Activated naive CD8-positive, alpha-beta T cell (primary cell): ENCODE measurements at regions not wholly inside any gene's neighbourhood (a gene's known extent, or its start where the extent isn't known, plus 50 kb on each side); places are given as distances from the start of the nearest gene placed in this dataset.

Source experiments
- H3K27ac Mint-ChIP-seq: one replicate; pipeline ENCODE4 v1.8.0; 2021; ENCODE audit warnings: mixed read lengths
- H3K27me3 Mint-ChIP-seq: one replicate; pipeline ENCODE4 v1.8.0; 2021; ENCODE audit warnings: mixed read lengths
- H3K36me3 Mint-ChIP-seq: one replicate; pipeline ENCODE4 v1.8.0; 2021; ENCODE audit warnings: mixed read lengths
- H3K4me1 Mint-ChIP-seq: one replicate; pipeline ENCODE4 v1.8.0; 2021; ENCODE audit warnings: low read depth, mixed read lengths
- H3K4me3 Mint-ChIP-seq: one replicate; pipeline ENCODE4 v1.8.0; 2021; ENCODE audit warnings: mild to moderate bottlenecking, mixed read lengths
- H3K9me3 Mint-ChIP-seq: one replicate; pipeline ENCODE4 v1.8.0; 2021; ENCODE audit warnings: low read depth, mixed read lengths

DNA sequence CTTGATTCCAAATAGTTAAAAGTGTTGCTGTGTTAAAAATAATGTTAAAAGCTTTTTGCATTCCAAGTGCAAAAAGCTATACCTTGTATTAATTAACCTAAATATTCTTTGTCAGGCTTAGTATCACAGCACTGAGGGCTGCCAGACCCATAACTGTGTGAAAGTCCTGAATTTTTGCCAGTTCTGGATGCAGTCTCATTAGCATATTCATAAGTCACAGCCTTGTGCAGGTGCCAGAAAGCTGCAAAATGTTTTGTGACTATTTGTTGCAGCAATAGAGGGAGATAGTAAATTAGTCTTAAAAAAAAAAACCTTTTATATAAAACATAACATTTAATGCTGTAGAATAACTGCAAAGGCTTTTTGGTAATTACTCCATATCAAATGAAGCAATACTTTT is 56.6 kb downstream of the SLITRK1 start:
- no peak overlapping the region for H3K27ac Mint-ChIP-seq
- no peaks in the 10 kb centered on the region for H3K4me1 Mint-ChIP-seq
- H3K4me3 Mint-ChIP-seq: no peak overlapping the region
- H3K9me3 Mint-ChIP-seq: peaks cover 3% of the 10 kb centered on the region
- H3K36me3 Mint-ChIP-seq: no peaks in the 10 kb centered on the region
- no peaks in the 10 kb centered on the region for H3K27me3 Mint-ChIP-seq

DNA sequence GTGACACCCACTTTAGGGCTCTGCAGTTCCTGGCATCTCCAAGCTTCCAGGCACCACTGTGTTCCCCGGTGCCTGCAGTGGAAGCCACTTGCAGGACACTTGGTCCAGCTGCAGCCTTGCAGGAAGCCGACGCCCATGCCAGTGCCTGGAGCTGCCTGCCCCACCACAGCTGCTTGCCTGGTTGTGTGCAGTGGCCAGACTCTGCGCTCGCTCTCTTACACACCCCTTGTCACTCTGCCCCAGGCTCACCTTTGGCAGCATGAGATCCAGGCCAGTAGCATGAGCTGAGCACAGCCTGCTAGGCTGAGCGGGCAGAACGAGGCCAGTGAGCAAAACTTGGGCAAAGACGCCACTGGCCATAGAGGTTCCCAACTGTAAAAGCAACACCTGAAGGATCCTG is 57.7 kb downstream of the SLITRK1 start:
- H3K27ac Mint-ChIP-seq: no peak overlapping the region
- no peaks in the 10 kb centered on the region for H3K36me3 Mint-ChIP-seq
- H3K4me3 Mint-ChIP-seq: no peak overlapping the region
- no peaks in the 10 kb centered on the region for H3K27me3 Mint-ChIP-seq
- no peaks in the 10 kb centered on the region for H3K4me1 Mint-ChIP-seq
- H3K9me3 Mint-ChIP-seq: peaks cover 3% of the 10 kb centered on the region

DNA sequence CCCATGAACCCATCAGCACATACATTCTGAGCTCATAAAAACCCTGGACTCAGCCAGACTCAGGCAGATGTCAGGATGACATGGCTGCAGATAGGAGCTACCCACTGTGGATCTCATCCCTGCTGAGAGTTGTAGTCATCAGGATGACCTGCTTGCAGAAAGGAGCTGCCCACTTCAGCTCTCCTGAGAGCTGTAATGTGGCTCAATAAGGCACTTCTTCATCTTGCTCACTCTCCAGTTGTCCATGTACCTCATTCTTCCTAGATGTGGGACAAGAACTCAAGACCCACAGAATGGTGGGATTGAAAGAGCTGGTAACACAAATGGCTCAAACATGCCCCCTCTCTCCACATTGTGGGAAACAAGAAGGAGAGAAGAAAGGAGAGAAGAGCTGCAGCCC is 58.2 kb downstream of the SLITRK1 start:
- H3K36me3 Mint-ChIP-seq: no peaks in the 10 kb centered on the region
- H3K4me1 Mint-ChIP-seq: no peaks in the 10 kb centered on the region
- H3K4me3 Mint-ChIP-seq: no peak overlapping the region
- H3K27ac Mint-ChIP-seq: no peak overlapping the region
- H3K27me3 Mint-ChIP-seq: no peaks in the 10 kb centered on the region
- H3K9me3 Mint-ChIP-seq: peaks cover 3% of the 10 kb centered on the region

DNA sequence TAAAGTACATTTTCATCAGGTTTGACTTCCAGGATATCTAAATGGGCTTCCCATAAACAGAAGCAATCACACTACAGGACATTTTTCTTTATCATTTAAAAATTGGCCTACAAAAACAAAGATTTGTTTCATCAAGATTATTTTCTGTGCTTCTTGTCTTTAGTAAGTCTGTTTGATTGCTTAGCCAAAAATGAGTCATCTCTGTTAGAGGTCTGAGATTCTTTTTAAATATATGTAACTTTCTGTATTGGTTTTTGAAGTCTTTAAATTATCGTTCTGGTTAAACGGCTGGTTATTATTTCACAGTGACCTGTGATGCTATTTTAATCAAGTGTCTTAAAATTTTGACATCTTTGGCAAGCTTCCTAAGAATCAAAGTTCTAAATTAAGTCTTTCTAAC is 62.7 kb downstream of the SLITRK1 start:
- Mint-ChIP-seq H3K4me1 (no peaks in the 10 kb centered on the region), H3K27ac (no peak overlapping the region), H3K4me3 (no peak overlapping the region), H3K27me3 (no peaks in the 10 kb centered on the region), H3K9me3 (peaks cover 6% of the 10 kb centered on the region), H3K36me3 (no peaks in the 10 kb centered on the region)

DNA sequence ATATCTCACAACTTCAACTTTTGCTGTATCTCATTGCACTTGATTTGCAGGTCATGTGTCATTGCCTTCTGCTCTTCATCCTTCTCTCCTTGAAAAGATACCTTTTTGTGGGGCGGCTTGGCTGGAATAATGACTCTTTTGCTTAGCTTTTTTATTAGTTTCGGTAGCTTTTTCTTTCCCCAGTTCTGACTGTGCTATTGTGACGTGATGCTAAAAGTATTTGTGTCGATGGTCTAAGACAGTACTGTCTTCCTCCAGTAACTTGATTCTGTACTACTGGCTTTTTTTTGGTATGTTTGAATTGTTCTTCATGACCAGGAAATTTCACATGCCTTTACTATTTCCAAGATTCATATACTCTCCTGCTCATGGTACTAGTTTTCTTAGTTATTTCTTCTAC is 63.1 kb downstream of the SLITRK1 start:
- Mint-ChIP-seq H3K27me3 (no peaks in the 10 kb centered on the region), H3K36me3 (no peaks in the 10 kb centered on the region), H3K4me1 (no peaks in the 10 kb centered on the region), H3K9me3 (peaks cover 6% of the 10 kb centered on the region), H3K4me3 (no peak overlapping the region), H3K27ac (no peak overlapping the region)

DNA sequence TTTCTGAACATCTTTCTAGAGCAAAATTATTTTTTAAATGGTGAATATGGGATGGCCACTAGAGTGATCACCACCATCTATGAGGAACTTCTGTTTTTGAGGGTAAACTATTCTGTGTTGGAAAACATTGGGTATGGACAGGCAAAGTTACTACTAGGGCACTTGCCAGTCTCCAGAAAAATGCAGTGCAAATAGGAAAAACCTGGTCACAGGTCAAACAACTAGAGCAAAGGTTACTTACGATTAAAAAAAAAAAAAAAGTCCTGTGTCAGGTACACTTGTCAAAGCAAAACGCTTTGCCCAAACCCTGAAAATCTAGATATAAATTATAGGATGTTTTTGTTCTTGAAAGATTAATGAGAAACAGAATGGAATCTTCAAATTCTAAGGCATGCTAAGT is 66.2 kb downstream of the SLITRK1 start:
- Mint-ChIP-seq H3K27me3 (no peaks in the 10 kb centered on the region), H3K27ac (no peak overlapping the region), H3K4me1 (no peaks in the 10 kb centered on the region)

DNA sequence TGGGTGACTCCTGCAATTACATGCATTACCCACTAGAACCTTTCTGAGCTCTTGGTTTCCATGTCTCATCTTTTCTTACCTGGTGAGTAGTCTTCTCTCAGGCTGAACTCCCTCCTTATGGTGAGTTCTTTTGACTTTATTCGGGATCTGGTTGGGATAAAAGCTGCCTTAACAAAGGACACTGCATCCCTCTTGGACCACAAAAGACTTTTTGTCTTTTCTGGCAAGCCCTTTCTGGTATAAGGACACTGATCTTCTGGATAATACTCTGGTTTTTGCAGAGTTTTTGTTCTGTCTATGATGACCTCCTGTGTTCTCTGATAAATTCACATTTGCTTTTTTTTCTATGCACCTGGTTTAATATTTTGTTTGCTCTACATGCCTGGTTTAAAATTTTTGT is 66.7 kb downstream of the SLITRK1 start:
- H3K27ac Mint-ChIP-seq: no peak overlapping the region
- H3K4me3 Mint-ChIP-seq: no peak overlapping the region
- no peaks in the 10 kb centered on the region for H3K27me3 Mint-ChIP-seq
- H3K36me3 Mint-ChIP-seq: no peaks in the 10 kb centered on the region
- H3K9me3 Mint-ChIP-seq: peaks cover 3% of the 10 kb centered on the region
- H3K4me1 Mint-ChIP-seq: no peaks in the 10 kb centered on the region

More for the DNA sequence above, 66.2 kb downstream of the SLITRK1 start:
- H3K4me3 Mint-ChIP-seq: no peak overlapping the region
- peaks cover 3% of the 10 kb centered on the region for H3K9me3 Mint-ChIP-seq
- H3K36me3 Mint-ChIP-seq: no peaks in the 10 kb centered on the region

DNA sequence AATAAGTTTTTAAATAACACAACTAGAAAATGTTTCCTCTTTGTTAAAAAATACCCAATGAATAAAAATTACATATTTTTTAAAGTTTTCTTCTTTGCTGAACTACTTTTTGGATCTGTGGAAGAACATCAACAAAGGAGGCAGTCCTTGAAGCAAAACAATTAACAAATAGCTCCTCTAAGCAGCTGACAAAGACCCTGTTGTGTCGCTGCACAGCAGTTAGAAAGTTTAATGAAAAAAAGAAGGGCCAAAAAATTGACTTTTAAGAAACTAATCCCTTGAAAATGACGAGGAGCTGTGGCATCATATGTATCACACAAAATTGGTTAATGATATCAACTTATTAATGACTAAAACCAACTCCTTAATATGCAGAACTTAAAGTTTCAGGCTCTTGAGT is 72.1 kb downstream of the SLITRK1 start:
- no peak overlapping the region for H3K4me3 Mint-ChIP-seq
- no peaks in the 10 kb centered on the region for H3K9me3 Mint-ChIP-seq
- no peaks in the 10 kb centered on the region for H3K4me1 Mint-ChIP-seq
- no peak overlapping the region for H3K27ac Mint-ChIP-seq
- H3K27me3 Mint-ChIP-seq: no peaks in the 10 kb centered on the region
- no peaks in the 10 kb centered on the region for H3K36me3 Mint-ChIP-seq

DNA sequence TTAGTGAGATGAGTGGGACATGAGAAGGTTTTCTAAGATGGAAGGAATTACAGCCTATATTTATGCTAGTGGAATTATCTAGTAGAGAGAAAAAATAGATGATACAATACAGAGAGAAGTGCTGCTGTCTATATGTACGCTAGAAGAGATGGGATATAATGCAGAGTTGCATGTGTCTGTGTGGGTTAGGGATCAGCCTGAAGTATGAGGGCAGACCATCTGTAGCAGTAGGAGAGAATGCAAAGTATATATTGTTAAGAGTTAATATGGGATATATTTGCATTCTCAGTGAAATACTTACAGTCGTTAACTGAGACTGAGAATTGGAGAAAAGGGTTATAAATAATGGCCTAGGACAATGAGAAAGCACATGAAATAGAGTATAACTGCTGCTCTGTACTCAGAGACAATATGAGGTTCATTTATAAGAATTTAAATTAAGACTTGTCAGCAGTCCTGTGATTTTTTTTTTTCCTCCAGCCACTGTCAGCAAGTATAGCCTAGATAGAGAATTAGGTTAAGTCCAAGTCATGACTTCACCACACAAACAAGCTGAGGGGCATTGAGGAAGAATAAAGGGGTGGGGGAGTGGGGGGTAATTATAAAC is 77.8 kb downstream of the SLITRK1 start:
- Mint-ChIP-seq H3K27me3 (no peaks in the 10 kb centered on the region), H3K4me1 (no peaks in the 10 kb centered on the region), H3K9me3 (no peaks in the 10 kb centered on the region), H3K36me3 (no peaks in the 10 kb centered on the region), H3K27ac (no peak overlapping the region), H3K4me3 (no peak overlapping the region)

DNA sequence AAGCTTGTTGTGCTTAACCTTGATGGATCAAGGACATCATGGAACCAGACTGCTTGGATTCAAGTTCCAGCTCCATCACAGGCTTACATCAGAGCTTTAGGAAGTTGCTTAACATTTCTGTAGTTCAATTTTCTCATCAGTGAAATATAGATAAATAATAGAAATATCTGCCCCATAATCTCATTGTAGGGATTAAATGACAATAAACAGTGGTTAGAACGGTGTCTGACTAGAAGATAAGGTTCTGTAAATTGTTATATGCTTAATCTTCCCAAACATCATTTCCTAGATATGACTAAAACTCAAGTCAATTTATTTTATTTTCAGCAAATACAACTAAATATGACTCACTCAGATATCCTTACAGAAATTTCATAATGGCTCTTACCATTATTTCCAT is 83.5 kb downstream of the SLITRK1 start:
- Mint-ChIP-seq H3K4me1 (no peaks in the 10 kb centered on the region), H3K4me3 (no peak overlapping the region), H3K9me3 (no peaks in the 10 kb centered on the region), H3K36me3 (no peaks in the 10 kb centered on the region), H3K27ac (no peak overlapping the region), H3K27me3 (no peaks in the 10 kb centered on the region)

DNA sequence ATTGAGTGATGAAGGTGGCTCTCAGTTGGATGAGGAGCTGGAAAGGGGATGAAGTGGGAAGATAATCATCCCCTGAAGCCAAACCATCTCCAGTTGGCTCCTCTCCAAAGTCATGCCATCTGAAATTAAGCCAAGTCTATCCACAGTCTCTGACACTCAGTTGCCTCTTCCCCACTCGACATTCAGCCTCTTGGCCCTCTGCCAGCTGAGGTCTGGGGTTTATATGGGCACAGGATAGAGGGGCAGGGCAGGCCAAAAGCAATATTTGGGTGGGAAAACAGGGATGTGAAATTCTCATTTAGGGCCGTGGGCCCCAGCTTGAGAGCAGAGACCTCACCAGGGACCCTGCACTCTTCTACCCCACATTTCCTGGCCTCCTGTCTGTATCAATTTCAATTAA is 85.9 kb downstream of the SLITRK1 start:
- Mint-ChIP-seq H3K36me3 (no peaks in the 10 kb centered on the region), H3K4me3 (no peak overlapping the region), H3K27ac (no peak overlapping the region), H3K27me3 (no peaks in the 10 kb centered on the region), H3K4me1 (no peaks in the 10 kb centered on the region), H3K9me3 (no peaks in the 10 kb centered on the region)

DNA sequence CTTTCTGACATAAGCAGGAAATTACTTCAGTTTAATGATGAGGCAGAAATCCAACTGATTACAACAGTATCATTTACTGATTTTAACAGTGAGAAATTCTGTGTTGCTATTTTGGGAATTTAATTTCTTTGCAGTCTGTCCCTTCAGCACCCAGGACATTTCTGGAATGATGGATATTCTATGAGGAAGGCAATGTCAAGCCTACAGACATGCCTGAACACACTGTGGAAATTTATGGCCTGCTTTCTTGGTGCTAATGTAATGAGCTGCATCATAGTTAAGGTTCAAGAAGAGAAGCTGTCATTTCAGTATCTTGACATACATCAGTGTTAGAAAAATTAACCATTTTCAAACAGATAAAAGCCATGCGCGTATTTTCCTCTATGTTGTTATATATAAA is 87.7 kb downstream of the SLITRK1 start:
- H3K27ac Mint-ChIP-seq: no peak overlapping the region
- H3K27me3 Mint-ChIP-seq: no peaks in the 10 kb centered on the region
- H3K9me3 Mint-ChIP-seq: no peaks in the 10 kb centered on the region
- no peaks in the 10 kb centered on the region for H3K36me3 Mint-ChIP-seq
- no peaks in the 10 kb centered on the region for H3K4me1 Mint-ChIP-seq
- H3K4me3 Mint-ChIP-seq: no peak overlapping the region

DNA sequence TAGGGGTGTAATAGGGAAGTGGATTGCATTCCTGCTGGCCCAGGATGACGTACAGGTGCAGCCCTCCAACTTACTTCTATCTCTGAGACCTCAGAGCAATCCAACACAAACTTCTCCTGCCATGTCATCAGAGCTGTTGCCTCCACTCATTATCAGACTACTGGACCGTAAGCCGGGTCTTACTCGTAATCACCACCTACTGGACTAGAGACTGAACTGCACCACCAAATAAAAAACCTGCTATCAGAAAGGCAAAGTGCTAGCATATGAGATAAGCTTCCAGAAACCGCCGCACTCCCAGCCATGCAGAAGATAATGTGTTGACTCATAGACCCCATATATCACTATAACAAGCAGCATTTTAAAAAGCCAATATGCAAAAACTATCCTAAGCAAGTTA is 102.0 kb downstream of the SLITRK1 start:
- no peaks in the 10 kb centered on the region for H3K36me3 Mint-ChIP-seq
- H3K27me3 Mint-ChIP-seq: no peaks in the 10 kb centered on the region
- H3K27ac Mint-ChIP-seq: no peak overlapping the region
- no peak overlapping the region for H3K4me3 Mint-ChIP-seq
- no peaks in the 10 kb centered on the region for H3K4me1 Mint-ChIP-seq
- H3K9me3 Mint-ChIP-seq: peaks cover 6% of the 10 kb centered on the region

DNA sequence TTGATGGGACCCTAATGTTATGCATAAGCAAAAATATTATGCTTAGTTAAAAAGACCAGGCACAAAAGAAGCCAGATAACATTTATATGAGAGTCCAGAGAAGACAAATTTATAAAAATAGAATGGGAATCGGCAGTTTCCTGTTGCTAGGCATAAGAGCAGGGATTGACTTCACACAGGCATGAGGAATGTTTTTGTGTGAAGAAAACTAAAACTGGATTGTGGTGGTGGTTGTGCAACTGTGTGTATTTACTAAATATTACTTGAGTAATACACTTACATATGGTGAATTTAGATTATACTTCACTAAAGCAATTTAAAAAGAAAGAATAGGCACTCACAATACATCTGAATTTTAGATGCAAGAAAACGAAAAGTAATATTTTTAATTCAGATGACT is 108.3 kb downstream of the SLITRK1 start:
- Mint-ChIP-seq H3K9me3 (peaks cover 2% of the 10 kb centered on the region), H3K4me3 (no peak overlapping the region), H3K27ac (no peak overlapping the region), H3K27me3 (no peaks in the 10 kb centered on the region), H3K4me1 (no peaks in the 10 kb centered on the region), H3K36me3 (no peaks in the 10 kb centered on the region)

DNA sequence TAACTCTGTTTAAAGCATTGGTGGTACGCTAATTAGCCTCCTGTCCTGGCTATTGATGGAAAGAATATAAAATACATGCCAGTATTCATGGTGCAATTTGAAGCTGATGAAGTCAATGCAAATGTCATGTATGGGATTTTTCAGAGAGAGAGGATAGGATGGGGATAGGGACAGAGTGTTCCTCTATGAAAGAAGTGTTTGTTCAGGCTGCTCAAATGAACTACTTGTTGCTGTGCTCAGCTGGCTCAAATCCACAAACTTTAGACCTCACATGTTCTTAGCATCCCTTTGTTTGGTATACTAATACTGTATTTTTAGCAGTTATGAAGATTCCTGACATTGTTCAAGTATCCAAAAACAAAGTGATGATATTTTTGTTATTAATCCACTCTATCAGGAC is 116.5 kb downstream of the SLITRK1 start:
- no peaks in the 10 kb centered on the region for H3K4me1 Mint-ChIP-seq
- H3K36me3 Mint-ChIP-seq: no peaks in the 10 kb centered on the region
- peaks cover 3% of the 10 kb centered on the region for H3K9me3 Mint-ChIP-seq
- H3K4me3 Mint-ChIP-seq: no peak overlapping the region
- H3K27ac Mint-ChIP-seq: no peak overlapping the region
- no peaks in the 10 kb centered on the region for H3K27me3 Mint-ChIP-seq

DNA sequence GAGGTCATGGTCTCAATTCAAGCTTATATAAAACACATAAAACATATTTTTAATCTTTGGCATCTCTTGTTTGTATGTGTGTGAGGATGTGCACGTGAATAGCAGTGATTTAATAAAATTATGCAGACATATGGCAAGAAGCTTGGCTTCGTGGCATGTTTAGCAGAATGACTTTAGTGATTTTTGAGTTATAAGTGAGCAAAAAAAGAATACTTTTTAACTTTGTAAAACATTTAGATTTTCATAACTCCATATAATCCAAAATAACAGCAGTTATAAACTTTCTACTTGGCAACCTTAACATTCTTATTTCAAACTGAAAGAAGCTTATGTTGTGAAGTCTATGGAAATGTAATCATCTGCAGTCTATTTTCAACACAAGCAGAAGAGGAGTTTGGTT is 120.6 kb downstream of the SLITRK1 start:
- H3K36me3 Mint-ChIP-seq: no peaks in the 10 kb centered on the region
- no peak overlapping the region for H3K4me3 Mint-ChIP-seq
- no peaks in the 10 kb centered on the region for H3K4me1 Mint-ChIP-seq
- no peaks in the 10 kb centered on the region for H3K27me3 Mint-ChIP-seq
- H3K27ac Mint-ChIP-seq: no peak overlapping the region
- H3K9me3 Mint-ChIP-seq: peaks cover 5% of the 10 kb centered on the region
